ENCODE measurements at regions not wholly inside any gene's neighbourhood (a gene's known extent, or its start where the extent isn't known, plus 50 kb on each side); places are given as distances from the start of the nearest gene placed in this dataset.

DNA sequence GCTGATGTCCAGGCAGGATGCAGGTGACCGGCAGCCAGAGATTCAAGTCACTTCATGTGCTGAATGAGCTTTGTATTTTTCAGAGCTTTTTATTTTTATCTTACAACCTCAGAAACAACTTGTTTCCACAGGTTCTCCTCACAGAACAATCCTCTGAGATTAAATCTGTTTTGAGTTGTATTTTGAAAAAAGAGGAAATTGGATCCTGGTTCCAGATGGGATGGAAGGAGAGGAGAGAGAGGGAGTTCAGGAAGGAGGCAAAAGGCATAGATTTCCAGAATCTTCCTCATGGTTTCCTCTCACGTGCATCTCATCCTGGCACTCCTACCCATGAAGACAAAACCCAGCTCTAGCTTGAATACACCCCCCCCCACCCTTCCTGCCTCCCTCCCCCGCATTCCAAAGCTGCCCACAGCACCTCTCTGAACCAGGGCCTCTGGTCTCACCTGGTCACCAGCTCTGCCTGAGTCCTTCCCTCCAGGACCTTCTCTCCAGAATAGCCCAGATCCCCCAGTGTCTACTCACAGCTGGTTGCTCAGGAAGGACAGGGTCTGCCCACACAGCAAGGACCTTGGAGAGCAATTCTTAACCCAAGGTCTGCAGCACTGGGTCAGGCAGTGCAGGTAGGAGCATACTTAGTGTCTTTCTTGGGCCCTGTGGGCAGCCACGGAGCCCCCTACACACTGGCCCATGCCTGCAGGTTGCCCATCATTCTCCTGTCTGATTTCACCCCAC is 104.7 kb downstream of the ZFP36L2 start:
- no peaks in the 10 kb centered on the region for H3K27me3 Mint-ChIP-seq
- TF ChIP-seq, protein P1, sequence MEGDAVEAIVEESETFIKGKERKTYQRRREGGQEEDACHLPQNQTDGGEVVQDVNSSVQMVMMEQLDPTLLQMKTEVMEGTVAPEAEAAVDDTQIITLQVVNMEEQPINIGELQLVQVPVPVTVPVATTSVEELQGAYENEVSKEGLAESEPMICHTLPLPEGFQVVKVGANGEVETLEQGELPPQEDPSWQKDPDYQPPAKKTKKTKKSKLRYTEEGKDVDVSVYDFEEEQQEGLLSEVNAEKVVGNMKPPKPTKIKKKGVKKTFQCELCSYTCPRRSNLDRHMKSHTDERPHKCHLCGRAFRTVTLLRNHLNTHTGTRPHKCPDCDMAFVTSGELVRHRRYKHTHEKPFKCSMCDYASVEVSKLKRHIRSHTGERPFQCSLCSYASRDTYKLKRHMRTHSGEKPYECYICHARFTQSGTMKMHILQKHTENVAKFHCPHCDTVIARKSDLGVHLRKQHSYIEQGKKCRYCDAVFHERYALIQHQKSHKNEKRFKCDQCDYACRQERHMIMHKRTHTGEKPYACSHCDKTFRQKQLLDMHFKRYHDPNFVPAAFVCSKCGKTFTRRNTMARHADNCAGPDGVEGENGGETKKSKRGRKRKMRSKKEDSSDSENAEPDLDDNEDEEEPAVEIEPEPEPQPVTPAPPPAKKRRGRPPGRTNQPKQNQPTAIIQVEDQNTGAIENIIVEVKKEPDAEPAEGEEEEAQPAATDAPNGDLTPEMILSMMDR (IDR thresholded peaks at IDR 0.05): no peak
- peaks cover 23% of the 10 kb centered on the region for H3K9me3 Mint-ChIP-seq
- H3K4me3 Mint-ChIP-seq: no peak overlapping the region
- no peak for DNase-seq
- CTCF ChIA-PET: interaction anchor here (1.2 to 24.5 kb wide), 3 partner anchors 96 to 363 kb away, joined by 4 to 647 read pairs (median 5); partner anchors contain the start of gene ZFP36L2
- no peak for ATAC-seq
- H3K4me1 Mint-ChIP-seq (ENCODE audit: low read depth): peaks cover 32% of the 10 kb centered on the region
- H3K36me3 Mint-ChIP-seq (ENCODE audit: low read depth): peaks cover 13% of the 10 kb centered on the region
- intact Hi-C loops (cut with micrococcal nuclease): loop anchor here (10.0 kb wide), 1 partner anchor 147 kb away; no protein-coding TSS in a partner anchor
- POLR2A ChIA-PET: interaction anchor here (1.5 kb wide), 1 partner anchor 107 kb away, joined by 6 read pairs; no protein-coding TSS in a partner anchor
- no peak overlapping the region for H3K27ac Mint-ChIP-seq

DNA sequence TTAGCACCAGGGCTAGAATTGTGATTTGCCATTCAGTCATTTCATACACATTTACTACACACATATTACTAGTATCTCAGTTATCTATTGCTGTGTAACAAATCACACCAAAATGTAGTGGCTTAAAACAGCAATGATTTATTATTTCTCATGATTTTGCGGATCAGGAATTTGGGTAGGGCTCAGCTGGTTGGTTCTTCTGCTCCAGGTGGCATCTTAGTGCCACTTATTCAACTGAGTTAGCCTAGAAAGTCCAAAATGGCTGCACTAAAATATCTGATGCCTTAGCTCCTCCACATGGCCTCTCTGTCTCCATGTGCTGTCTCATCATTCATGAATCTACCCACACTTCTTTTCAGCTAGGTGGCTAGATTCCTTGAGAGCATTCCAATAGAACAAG is 107.1 kb downstream of the ZFP36L2 start:
- intact Hi-C loops (cut with micrococcal nuclease): no loop called here
- CTCF ChIA-PET: no interaction called here

DNA sequence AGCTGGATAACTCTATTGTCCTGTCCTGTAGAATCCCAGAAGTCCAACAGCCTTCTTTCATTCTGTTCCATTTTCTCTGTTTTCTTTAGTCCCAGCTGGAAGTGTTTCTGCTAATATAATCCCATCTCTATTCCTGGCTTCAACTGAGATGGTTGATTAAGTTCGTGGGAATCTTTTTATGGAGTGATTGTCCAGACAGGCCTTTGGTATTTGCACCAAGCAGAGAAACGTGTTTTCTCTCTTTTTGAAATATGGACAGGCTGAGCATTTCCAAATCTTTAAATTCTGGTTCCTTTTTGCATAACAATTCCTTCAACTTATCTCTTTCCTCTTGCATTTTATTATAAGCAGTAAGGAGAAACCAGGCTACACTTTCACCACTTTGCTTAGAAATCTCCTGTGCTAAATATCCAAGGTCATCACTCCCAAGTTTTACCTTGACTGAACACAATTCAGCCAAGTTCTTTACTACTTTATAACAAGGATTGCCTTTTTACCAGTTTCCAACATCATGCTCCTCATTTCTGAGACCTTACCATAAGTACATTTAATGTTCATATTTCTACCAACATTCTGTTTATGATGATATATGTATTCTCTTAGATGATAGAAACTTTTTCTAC is 108.8 kb downstream of the ZFP36L2 start:
- intact Hi-C loops (cut with micrococcal nuclease): no loop called here
- Mint-ChIP-seq H3K27ac (no peak overlapping the region), H3K27me3 (no peaks in the 10 kb centered on the region), H3K4me3 (no peak overlapping the region), H3K36me3 (ENCODE audit: low read depth) (peaks cover 13% of the 10 kb centered on the region), H3K9me3 (peaks cover 23% of the 10 kb centered on the region), H3K4me1 (ENCODE audit: low read depth) (peaks cover 12% of the 10 kb centered on the region)
- ChIA-PET POLR2A (no interaction called here), CTCF (interaction anchor here (1.0 to 1.6 kb wide), 3 partner anchors 9 to 112 kb away, joined by 3 to 8 read pairs (median 3); no protein-coding TSS in a partner anchor)
- ATAC-seq: no peak
- TF ChIP-seq, protein P1 (IDR thresholded peaks at IDR 0.05): no peak
- no peak for DNase-seq

More for the DNA sequence above, 107.1 kb downstream of the ZFP36L2 start:
- no peak overlapping the region for H3K27ac Mint-ChIP-seq
- no peaks in the 10 kb centered on the region for H3K27me3 Mint-ChIP-seq
- H3K4me3 Mint-ChIP-seq: no peak overlapping the region
- TF ChIP-seq, protein P1 (IDR thresholded peaks at IDR 0.05): no peak
- H3K36me3 Mint-ChIP-seq (ENCODE audit: low read depth): peaks cover 13% of the 10 kb centered on the region
- no peak for DNase-seq
- ATAC-seq: no peak
- peaks cover 21% of the 10 kb centered on the region for H3K4me1 Mint-ChIP-seq (ENCODE audit: low read depth)
- POLR2A ChIA-PET: no interaction called here
- peaks cover 23% of the 10 kb centered on the region for H3K9me3 Mint-ChIP-seq

DNA sequence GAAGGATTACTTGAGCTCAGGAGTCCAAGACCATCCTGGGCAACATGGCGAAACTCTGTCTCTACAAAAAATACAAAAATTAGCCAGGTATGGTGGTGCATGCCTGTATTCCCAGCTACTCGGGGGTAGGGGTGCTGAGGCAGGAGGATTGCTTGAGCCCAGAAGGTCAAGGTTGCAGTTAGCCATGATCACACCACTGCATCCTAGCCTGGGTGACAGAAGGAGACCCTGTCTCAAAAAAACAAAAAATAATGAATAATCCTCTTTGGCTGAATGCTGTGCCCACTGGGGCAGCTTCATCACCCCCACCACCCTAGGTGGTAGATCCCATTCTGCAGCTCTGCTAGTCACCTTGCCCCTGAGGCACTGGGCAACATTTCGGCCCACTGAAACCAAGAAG is 109.4 kb downstream of the ZFP36L2 start:
- TF ChIP-seq, protein P1 (IDR thresholded peaks at IDR 0.05): no peak
- POLR2A ChIA-PET: interaction anchor here (1.0 kb wide), 1 partner anchor 15 kb away, joined by 3 read pairs; no protein-coding TSS in a partner anchor
- intact Hi-C loops (cut with micrococcal nuclease): no loop called here
- Mint-ChIP-seq H3K4me1 (ENCODE audit: low read depth) (peaks cover 8% of the 10 kb centered on the region), H3K4me3 (no peak overlapping the region), H3K27me3 (no peaks in the 10 kb centered on the region), H3K27ac (no peak overlapping the region), H3K36me3 (ENCODE audit: low read depth) (peaks cover 13% of the 10 kb centered on the region), H3K9me3 (peaks cover 23% of the 10 kb centered on the region)
- ATAC-seq: no peak
- DNase-seq: no peak
- CTCF ChIA-PET: interaction anchor here (1.0 to 1.6 kb wide), 3 partner anchors 9 to 112 kb away, joined by 3 to 8 read pairs (median 3); no protein-coding TSS in a partner anchor

DNA sequence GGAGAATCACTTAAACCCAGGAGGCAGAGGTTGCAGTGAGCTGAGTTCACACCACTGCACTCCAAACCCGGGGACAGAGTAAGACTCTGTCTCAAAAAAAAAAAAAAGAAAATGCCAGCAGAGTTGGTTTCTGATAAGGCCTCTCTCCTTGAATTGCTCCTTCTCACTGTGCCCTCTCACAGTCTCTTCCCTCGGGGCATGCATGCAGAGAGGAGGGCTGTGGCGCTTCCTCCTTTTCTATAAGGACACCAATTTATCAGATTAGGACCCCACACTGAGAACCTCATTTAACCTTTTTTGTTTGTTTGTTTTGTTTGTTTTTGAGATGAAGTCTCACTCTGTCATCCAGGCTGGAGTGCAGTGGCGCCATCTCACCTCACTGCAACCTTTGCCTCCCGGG is 110.5 kb downstream of the ZFP36L2 start:
- CTCF ChIA-PET: interaction anchor here (1.0 to 1.6 kb wide), 3 partner anchors 10 to 368 kb away, joined by 3 to 8 read pairs (median 3); no protein-coding TSS in a partner anchor
- no peaks in the 10 kb centered on the region for H3K27me3 Mint-ChIP-seq
- POLR2A ChIA-PET: no interaction called here

More for the DNA sequence above, 110.5 kb downstream of the ZFP36L2 start:
- H3K36me3 Mint-ChIP-seq (ENCODE audit: low read depth): peaks cover 13% of the 10 kb centered on the region
- TF ChIP-seq, protein P1 (IDR thresholded peaks at IDR 0.05): no peak
- DNase-seq (no peak), ATAC-seq (no peak)
- peaks cover 22% of the 10 kb centered on the region for H3K9me3 Mint-ChIP-seq
- intact Hi-C loops (cut with micrococcal nuclease): no loop called here
- peaks cover 6% of the 10 kb centered on the region for H3K4me1 Mint-ChIP-seq (ENCODE audit: low read depth)
- H3K27ac Mint-ChIP-seq: no peak overlapping the region
- H3K4me3 Mint-ChIP-seq: no peak overlapping the region

All from activated CD8-positive, alpha-beta T cell treated with anti-CD3 and anti-CD28 coated beads for 36 hours (primary cell).